Activated naive CD4-positive, alpha-beta T cell treated with anti-CD3 and anti-CD28 coated beads, Interleukin-2, amount 50 U/mL, for 16 hours (primary cell): ENCODE measurements at regions not wholly inside any gene's neighbourhood (a gene's known extent, or its start where the extent isn't known, plus 50 kb on each side); places are given as distances from the start of the nearest gene placed in this dataset.
"Not testable (repeated sequence)": the region's sequence is repeated elsewhere in the genome, so short reads cannot be mapped to it uniquely, and the experiment has no call there.

Experiments
- DNase-seq: peaks from one replicate; pipeline ENCODE4 v3.0.0-alpha.2; 2020

- DNase-seq: no peak
Measured at GRCh38 chr22:22759371-22759770, 115.0 kb downstream of the GGTLC2 start.

GRCh38 chr22:22759889-22760546 lies 115.6 kb downstream of the GGTLC2 start:
- DNase-seq: no peak

DNA sequence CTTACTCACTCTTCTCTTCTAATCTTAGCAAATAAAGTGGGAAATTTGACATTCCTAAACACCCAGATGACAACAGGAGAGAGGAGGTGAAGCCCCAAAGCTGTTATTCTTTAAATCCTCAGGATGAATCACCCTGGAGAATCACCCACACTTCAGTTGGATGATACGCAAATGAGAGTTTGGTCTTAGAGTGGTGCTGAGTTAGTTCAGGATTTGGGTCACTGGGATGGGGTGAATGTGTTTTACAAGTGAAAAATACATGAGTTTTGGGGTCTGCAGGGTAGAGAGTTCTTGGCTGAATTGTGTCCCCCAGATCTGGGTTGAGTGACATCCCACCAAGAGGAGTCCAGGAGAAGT lies 117.2 kb downstream of the GGTLC2 start:
- DNase-seq: no peak

DNA sequence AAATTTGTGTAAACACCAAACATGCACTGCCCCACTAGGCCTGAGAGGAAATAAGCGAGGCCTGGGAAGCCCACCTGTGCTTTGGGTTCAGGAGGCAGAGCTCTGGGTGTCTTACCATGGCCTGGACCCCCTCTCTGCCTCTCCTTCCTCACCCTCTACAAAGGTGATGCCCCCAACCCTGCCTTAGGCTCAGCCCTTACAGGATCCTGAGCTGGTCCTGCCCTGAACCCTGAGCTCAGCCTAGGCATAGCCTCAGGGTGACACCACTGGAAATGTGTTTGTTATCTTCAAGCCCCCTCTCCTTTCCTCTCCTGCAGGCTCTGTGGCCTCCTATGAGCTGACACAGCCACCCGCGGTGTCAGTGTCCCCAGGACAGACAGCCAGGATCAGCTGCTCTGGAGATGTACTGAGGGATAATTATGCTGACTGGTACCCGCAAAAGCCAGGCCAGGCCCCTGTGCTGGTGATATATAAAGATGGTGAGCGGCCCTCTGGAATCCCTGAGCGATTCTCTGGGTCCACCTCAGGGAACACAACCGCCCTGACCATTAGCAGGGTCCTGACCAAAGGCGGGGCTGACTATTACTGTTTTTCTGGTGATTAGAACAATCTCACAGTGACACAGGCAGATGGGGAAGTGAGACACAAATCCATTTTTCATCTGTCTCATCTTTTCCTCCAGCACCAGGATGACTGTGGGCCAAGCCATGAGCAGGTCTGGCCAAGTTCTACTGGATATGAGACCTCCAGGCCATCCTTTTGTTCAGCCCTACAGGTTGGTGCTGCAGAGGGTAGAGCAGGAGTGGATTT lies 117.8 kb downstream of the GGTLC2 start:
- no peak for DNase-seq

DNA sequence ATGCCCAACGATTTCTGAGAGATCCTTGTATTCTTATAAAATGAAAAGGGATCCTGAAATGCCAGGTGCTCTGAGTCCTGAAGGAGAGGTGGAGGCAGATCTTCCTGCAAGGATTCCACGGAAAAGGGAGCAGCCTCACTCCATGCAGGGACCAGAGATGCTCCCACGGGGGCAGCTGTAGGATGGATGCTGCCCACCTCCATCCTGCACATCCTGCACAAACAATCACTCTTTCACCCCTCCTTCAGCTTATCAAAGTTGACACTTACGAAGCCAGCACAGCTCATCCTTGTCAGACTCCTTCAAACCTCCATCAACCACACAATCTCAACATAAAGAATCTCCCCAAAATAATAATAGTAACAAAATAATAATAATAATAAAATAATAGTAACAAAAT lies 119.1 kb downstream of the GGTLC2 start:
- no peak for DNase-seq

GRCh38 chr22:22764085-22764484 lies 119.7 kb downstream of the GGTLC2 start:
- DNase-seq: no peak

GRCh38 chr22:22767876-22768602 lies 119.6 kb upstream of the IGLL5 start:
- no peak for DNase-seq

GRCh38 chr22:22768885-22769284 lies 118.7 kb upstream of the IGLL5 start:
- DNase-seq: no peak

DNA sequence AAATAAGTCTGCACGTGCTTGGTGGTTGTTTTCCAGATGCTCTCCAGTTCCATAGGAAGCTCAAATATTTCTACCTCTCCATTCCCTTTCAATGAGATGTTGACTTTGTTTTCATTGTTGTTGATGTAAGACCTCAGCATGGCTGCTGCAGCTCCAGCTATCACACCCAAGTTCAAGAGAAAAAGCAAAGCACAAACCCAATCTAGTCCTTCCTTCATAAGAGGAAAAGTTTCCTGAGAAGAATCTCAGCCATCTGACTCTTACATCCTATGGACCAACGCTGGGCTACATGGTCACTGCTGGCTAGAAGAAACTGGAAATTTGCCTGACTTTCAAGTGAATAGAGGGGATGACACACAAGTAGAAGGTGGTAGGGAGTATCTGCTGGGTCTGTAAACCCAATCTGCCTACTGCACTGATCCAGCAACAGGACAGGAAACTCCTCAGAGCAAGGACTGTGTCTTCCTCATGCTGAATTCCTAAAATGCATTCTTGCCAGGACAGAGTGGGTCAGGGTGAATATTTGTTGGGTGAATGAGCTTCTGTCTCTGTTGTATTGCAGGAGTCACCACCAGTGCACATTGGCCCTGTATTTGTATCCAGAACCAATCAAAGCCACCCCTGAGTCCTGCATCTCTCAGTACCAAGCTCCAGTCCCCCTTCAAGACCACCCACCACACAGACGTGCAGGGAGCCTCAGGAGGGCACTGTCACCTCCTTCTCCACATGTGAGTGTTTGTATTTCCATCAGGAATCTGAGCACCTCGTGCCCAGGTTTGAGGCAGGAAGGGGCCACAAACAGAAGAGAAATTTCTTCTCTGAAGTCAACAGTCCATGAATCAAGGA lies 118.0 kb upstream of the IGLL5 start:
- no peak for DNase-seq

GRCh38 chr22:22770280-22770871 lies 117.2 kb upstream of the IGLL5 start:
- peak; percentile 26 for DNase-seq

DNA sequence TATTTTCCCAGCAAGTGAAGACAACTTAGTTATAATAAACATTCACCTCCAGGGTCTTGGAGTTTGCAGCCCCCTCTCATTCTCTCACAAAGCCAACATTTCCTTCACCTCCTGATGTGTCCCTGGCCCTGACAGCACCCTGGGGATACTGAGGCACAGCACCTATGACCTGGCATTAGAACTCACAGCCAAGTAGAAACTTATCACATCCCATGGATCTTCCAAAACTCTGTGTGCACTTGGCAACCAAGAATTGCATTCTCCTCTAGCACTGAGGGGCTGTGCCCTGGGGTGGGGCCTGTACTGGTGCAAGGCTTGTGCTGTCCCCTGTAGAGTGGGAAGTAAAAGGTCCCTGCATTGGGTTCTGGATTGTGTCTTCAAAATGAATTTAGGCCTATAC lies 116.7 kb upstream of the IGLL5 start:
- DNase-seq: no peak

GRCh38 chr22:22771696-22772377 lies 115.8 kb upstream of the IGLL5 start:
- DNase-seq: no peak

- no peak for DNase-seq
Measured at GRCh38 chr22:22772396-22772795, 115.2 kb upstream of the IGLL5 start.

DNA sequence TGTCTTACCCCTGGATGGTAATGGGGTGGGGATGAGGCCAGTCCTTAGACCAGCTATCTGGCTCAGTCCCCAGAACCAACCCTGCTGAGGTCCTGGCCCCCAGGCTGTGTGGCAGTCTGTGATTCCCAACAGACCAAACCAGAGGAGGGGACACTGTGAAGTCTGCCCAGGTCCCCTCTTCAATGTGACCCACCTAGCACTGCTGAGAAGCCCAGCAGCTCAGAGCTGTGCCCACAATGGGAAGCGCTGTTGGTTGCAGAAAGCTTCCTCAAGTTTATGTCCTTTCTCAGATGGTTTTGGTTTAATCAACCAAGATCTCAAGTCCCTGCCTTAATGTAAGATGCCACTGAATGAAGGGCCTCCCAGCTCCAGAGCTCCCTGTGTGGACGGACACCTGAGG lies 114.7 kb upstream of the IGLL5 start:
- DNase-seq: no peak

GRCh38 chr22:22773427-22773826 lies 114.2 kb upstream of the IGLL5 start:
- DNase-seq: no peak

DNA sequence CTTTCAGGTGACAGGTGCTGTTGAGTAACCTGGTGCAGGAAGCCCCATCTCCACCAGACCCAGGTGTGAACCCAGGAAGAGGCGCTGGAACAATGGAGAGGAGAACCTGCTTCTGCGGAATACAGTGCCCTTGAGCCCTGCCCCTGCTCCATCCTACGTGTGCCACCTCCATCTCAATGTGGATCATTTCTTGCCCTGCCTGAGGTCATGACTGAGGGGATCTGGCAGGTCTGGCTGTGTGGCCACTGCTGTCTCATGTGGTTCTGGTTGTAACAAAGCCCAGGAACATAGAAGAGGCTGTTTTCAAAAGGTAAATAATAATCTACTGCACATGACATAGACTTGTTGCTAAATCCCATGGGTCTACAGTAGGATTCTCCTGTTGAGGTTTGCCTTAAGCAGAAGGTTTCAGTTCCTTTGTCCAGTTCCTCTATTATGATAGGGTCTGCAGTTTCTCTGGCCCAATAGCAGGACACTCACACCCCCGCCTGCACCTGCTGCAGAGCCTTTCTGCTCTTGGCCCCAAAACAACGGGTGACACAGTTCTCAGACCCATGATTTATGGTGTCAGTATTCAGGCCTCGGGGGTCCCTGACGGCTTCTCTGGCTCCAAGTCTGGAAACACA lies 113.5 kb upstream of the IGLL5 start:
- no peak for DNase-seq

GRCh38 chr22:22774762-22775161 lies 112.9 kb upstream of the IGLL5 start:
- not testable (repeated sequence) for DNase-seq

DNA sequence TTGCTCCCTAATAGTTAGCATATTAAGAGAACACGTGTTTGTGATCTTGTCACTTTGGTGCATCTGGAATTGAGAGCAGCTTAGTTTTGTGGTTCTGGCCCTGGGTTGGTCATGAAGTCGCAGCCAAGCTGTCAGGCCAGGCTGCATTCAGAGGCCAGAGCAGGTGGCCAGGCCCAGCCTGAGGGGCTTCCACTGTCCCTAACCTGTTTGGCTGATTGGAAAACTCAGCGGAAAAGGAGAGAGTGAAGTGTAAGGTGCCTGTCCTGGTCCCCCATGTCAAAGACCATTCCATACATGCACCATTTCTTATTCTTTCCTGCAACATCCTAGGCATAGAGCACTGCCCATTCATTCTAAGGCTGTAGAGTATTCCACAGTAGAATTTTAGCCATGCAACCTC lies 111.5 kb upstream of the IGLL5 start:
- DNase-seq: no peak

- no peak for DNase-seq
Measured at GRCh38 chr22:22779213-22779612, 108.4 kb upstream of the IGLL5 start.

GRCh38 chr22:22783575-22783974 lies 104.0 kb upstream of the IGLL5 start:
- no peak for DNase-seq

DNA sequence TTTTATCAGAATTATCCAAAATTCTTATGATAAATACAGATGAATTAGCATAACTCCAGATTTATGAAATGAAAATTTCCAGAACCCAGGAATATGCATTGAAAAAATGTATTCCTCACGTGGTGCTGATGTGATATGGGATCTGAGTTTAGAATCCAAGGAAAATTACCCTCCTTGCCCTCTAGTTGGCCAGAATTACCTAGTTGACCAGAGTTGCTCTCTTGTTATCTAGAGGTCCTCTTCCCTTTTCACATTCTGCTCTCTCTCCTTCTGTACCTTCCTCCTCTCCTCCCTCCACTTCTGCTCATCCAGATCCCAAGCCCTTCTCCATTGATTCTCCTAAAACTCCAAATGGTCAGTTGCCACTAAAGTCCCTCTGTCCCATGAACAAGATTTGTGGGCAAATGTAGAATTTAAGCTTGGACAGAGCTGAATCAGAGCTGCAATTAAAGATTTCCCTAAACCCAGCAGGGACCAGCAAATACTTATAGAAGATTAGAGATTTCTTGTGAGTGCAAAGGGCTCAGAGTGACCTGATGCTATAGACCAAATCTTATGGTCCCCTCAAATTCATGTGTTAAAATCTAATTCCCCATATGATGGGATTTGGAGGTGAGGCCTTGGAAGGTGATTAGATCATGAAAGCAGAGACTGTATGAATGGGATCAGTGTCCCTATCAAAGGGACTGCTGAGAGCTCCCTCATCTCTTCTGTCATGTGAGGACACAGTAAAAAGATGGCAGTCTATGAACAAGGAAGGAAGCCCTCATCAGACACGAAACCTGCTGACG lies 103.2 kb upstream of the IGLL5 start:
- DNase-seq: no peak
